HL-60 (cell line): ENCODE measurements at regions not wholly inside any gene's neighbourhood (a gene's known extent, or its start where the extent isn't known, plus 50 kb on each side); places are given as distances from the start of the nearest gene placed in this dataset.

ENCODE experiments used
- DNase-seq, 2 experiments: peaks; one replicate each; pipeline ENCODE4 v3.0.0-alpha.2; 2010 to 2020; ENCODE audit warnings: low read depth in 1 of 2, low spot score in 1 of 2
- H3K27ac ChIP-seq: fragments of 250-450 bp; sonication (Bioruptor Pico); replicated peaks from 2 replicates; pipeline ENCODE4 v1.5.1; 2020; ENCODE audit warnings: mild to moderate bottlenecking, moderate library complexity
- H3K27me3 ChIP-seq: fragments of 250-450 bp; sonication (Bioruptor Pico); 2 replicates; pipeline ENCODE4 v1.5.1; 2021; ENCODE audit warnings: mild to moderate bottlenecking, moderate library complexity; ENCODE audit not compliant: insufficient read depth, poor library complexity, severe bottlenecking
- H3K4me3 ChIP-seq: replicated peaks from 2 replicates; pipeline ENCODE4 v1.5.1; 2011; ENCODE audit warnings: mild to moderate bottlenecking, control low read depth, low read length; ENCODE audit not compliant: insufficient read depth
- CTCF ChIP-seq: IDR thresholded peaks from one replicate; pipeline ENCODE4 v1.5.1; 2011; ENCODE audit warnings: low read length, control low read depth, inconsistent platforms; ENCODE audit not compliant: insufficient read depth
- GABPA ChIP-seq: IDR thresholded peaks from 2 replicates; pipeline ENCODE4 v1.6.1; 2012; ENCODE audit warnings: low read depth
- POLR2AphosphoS5 ChIP-seq: IDR thresholded peaks from 2 replicates; pipeline ENCODE4 v1.6.1; 2012; ENCODE audit warnings: low read depth
- REST ChIP-seq: IDR thresholded peaks from 2 replicates; pipeline ENCODE4 v1.6.1; 2012; ENCODE audit warnings: low read depth; ENCODE audit not compliant: insufficient replicate concordance
- SPI1 ChIP-seq: IDR thresholded peaks from 2 replicates; pipeline ENCODE4 v1.6.1; 2012; ENCODE audit warnings: low read depth, mild to moderate bottlenecking, borderline replicate concordance

DNA sequence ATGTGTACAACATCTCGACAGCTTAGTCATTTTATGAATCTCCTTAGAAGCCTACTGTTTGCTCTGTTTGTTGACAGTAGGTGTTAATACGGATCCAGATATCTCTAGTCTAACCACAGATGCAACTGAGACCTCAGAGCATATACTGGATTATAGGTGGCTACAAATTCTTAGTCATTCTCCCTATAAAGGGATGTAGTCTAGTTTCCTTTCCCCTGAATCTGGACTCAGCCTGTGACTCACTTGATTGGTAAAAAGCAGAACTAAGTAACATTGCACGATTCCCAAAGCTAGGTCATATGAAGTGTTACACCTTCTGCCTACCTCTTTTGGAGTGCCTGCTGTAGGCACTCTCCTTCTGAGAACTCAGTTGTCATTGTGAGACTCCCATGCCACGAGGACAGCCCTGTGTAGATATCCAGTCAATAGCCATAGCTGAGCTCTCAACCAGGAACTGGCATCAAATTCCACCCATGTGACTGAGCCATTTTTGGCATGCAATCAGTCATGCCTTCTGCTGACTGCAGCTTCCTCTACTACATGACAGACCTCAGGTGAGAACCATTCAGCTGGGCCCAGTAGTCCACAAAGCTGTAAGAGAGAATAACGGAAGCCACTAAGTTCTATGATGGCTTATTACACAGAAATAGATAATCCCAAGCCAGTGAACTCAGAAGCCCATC, 135.9 kb upstream of the CHRM3 start:
- H3K27ac ChIP-seq, result no peak overlapping the region
- no peak for DNase-seq
- TF ChIP-seq SPI1 (no peak), CTCF (no peak), GABPA (no peak), REST (no peak), POLR2AphosphoS5 (no peak)
- no peak overlapping the region for H3K4me3 ChIP-seq
- H3K27me3 ChIP-seq, result no peaks in the 10 kb centered on the region

- no peak for DNase-seq
- TF ChIP-seq REST (no peak), CTCF (no peak), POLR2AphosphoS5 (no peak), GABPA (no peak), SPI1 (no peak)
- Histone ChIP-seq H3K27me3 (no peaks in the 10 kb centered on the region), H3K4me3 (no peak overlapping the region), H3K27ac (no peak overlapping the region)
Observed at GRCh38 chr1:239247285-239247684, 139.1 kb upstream of the CHRM3 start.

GRCh38 chr1:239244084-239244483, 142.3 kb upstream of the CHRM3 start:
- H3K4me3 ChIP-seq, result no peak overlapping the region
- no peak for DNase-seq
- H3K27me3 ChIP-seq, result no peaks in the 10 kb centered on the region
- TF ChIP-seq SPI1 (no peak), GABPA (no peak), POLR2AphosphoS5 (no peak), REST (no peak), CTCF (no peak)
- no peak overlapping the region for H3K27ac ChIP-seq
